ENCODE measurements at regions not wholly inside any gene's neighbourhood (a gene's known extent, or its start where the extent isn't known, plus 50 kb on each side); places are given as distances from the start of the nearest gene placed in this dataset.

DNA sequence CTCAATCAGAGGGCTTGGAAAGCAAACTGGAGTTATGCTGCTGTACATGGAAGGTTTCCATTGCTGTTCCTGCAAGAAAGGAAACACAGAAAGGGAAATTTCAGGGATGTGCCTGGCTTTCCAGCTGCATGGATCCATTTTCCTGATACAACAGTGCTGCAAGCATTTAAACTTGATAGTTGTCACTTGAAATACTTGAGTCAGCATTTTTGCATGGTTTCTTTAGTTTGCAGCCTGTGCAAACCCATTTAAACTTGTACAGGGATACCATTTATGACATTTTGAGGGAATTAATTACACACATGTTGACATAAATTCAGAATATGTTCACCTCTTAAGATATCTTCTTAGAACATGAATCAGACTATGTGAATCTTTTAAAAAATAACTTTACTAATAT lies 131.1 kb upstream of the RASGEF1B start:
- TF ChIP-seq, protein P1, sequence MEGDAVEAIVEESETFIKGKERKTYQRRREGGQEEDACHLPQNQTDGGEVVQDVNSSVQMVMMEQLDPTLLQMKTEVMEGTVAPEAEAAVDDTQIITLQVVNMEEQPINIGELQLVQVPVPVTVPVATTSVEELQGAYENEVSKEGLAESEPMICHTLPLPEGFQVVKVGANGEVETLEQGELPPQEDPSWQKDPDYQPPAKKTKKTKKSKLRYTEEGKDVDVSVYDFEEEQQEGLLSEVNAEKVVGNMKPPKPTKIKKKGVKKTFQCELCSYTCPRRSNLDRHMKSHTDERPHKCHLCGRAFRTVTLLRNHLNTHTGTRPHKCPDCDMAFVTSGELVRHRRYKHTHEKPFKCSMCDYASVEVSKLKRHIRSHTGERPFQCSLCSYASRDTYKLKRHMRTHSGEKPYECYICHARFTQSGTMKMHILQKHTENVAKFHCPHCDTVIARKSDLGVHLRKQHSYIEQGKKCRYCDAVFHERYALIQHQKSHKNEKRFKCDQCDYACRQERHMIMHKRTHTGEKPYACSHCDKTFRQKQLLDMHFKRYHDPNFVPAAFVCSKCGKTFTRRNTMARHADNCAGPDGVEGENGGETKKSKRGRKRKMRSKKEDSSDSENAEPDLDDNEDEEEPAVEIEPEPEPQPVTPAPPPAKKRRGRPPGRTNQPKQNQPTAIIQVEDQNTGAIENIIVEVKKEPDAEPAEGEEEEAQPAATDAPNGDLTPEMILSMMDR (IDR thresholded peaks at IDR 0.05) = no peak
- no peak for TF ChIP-seq POLR2A (IDR thresholded peaks at IDR 0.05)
